GM23338 (cell line): ENCODE measurements at regions not wholly inside any gene's neighbourhood (a gene's known extent, or its start where the extent isn't known, plus 50 kb on each side); places are given as distances from the start of the nearest gene placed in this dataset.
A peak's percentile ranks its signal among the peaks of the same experiment; 100 is the strongest.

Experiments
- ATAC-seq: fragments of 200-7000 bp; cut with Tn5 transposase; 3 replicates; pipeline ENCODE4 v1.9.1; 2020
- DNase-seq: peaks from one replicate; pipeline ENCODE4 v3.0.0-alpha.2; 2015; ENCODE audit warnings: low spot score
- H2AFZ ChIP-seq: fragments of 200-600 bp; sonication (generic); 2 replicates; pipeline ENCODE4 v1.8.0; 2016; ENCODE audit warnings: antibody characterized with exemption, mild to moderate bottlenecking, moderate library complexity
- H3F3A ChIP-seq: fragments of 200-600 bp; sonication (generic); replicated peaks from 2 replicates; pipeline ENCODE4 v1.8.0; 2017; ENCODE audit warnings: antibody characterized with exemption, mixed run types, low read depth
- H3K27ac ChIP-seq: fragments of 200-600 bp; sonication (generic); 2 replicates; pipeline ENCODE4 v1.6.1; 2016; ENCODE audit warnings: low read depth
- H3K27me3 ChIP-seq: fragments of 200-600 bp; sonication (generic); 2 replicates; pipeline ENCODE4 v1.8.0; 2016; ENCODE audit warnings: mild to moderate bottlenecking, mixed run types, moderate library complexity; ENCODE audit not compliant: insufficient read depth
- H3K36me3 ChIP-seq: fragments of 200-600 bp; sonication (generic); 2 replicates; pipeline ENCODE4 v1.8.0; 2016; ENCODE audit warnings: mild to moderate bottlenecking; ENCODE audit not compliant: insufficient read depth
- H3K4me1 ChIP-seq: fragments of 200-600 bp; sonication (generic); 2 replicates; pipeline ENCODE4 v1.8.0; 2016; ENCODE audit warnings: mild to moderate bottlenecking, moderate library complexity; ENCODE audit not compliant: insufficient read depth
- H3K4me2 ChIP-seq: fragments of 200-600 bp; sonication (generic); 2 replicates; pipeline ENCODE4 v1.7.1; 2017; ENCODE audit warnings: mixed run types
- H3K4me3 ChIP-seq: fragments of 200-600 bp; sonication (generic); 2 replicates; pipeline ENCODE4 v1.6.1; 2016; ENCODE audit warnings: mixed run types
- H3K79me2 ChIP-seq: fragments of 200-600 bp; sonication (generic); replicated peaks from 2 replicates; pipeline ENCODE4 v1.8.0; 2017; ENCODE audit warnings: mild to moderate bottlenecking; ENCODE audit not compliant: insufficient read depth
- H3K9me2 ChIP-seq: fragments of 200-600 bp; sonication (generic); 2 replicates; pipeline ENCODE4 v1.8.0; 2017; ENCODE audit not compliant: insufficient read depth
- H4K20me1 ChIP-seq: fragments of 200-600 bp; sonication (generic); replicated peaks from 2 replicates; pipeline ENCODE4 v1.8.0; 2017; ENCODE audit warnings: mild to moderate bottlenecking; ENCODE audit not compliant: insufficient read depth
- H3K27ac Mint-ChIP-seq: 2 replicates; pipeline ENCODE4 v1.8.0; 2020; ENCODE audit warnings: inconsistent platforms, mild to moderate bottlenecking, moderate library complexity, mixed read lengths
- H3K27me3 Mint-ChIP-seq: 3 replicates; pipeline ENCODE4 v1.8.0; 2022; ENCODE audit warnings: low read depth, mild to moderate bottlenecking, moderate library complexity, mixed read lengths, inconsistent platforms; ENCODE audit not compliant: insufficient read depth, poor library complexity
- H3K36me3 Mint-ChIP-seq: 3 replicates; pipeline ENCODE4 v1.8.0; 2021; ENCODE audit warnings: low read depth, mild to moderate bottlenecking, inconsistent platforms, moderate library complexity, mixed read lengths
- H3K4me1 Mint-ChIP-seq: 3 replicates; pipeline ENCODE4 v1.8.0; 2020; ENCODE audit warnings: mild to moderate bottlenecking, inconsistent platforms, mixed read lengths
- H3K4me3 Mint-ChIP-seq: 3 replicates; pipeline ENCODE4 v1.8.0; 2021; ENCODE audit warnings: moderate library complexity, mild to moderate bottlenecking, inconsistent platforms, mixed read lengths
- H3K9me3 Mint-ChIP-seq: 3 replicates; pipeline ENCODE4 v1.8.0; 2020; ENCODE audit warnings: moderate library complexity, mild to moderate bottlenecking, inconsistent platforms, mixed read lengths
- CREB1 ChIP-seq: fragments of 250-450 bp; sonication (Bioruptor Pico); IDR thresholded peaks from 2 replicates; pipeline ENCODE4 v1.5.0; 2020; ENCODE audit warnings: low read depth, mild to moderate bottlenecking, moderate library complexity
- EZH2 ChIP-seq: fragments of 200-600 bp; sonication (generic); IDR thresholded peaks from one replicate; pipeline ENCODE4 v1.8.0; 2017; ENCODE audit warnings: antibody characterized with exemption, mild to moderate bottlenecking, low read depth; ENCODE audit not compliant: unreplicated experiment
- EZH2phosphoT487 ChIP-seq: fragments of 200-600 bp; sonication (generic); IDR thresholded peaks from one replicate; pipeline ENCODE4 v1.8.1; 2018; ENCODE audit warnings: antibody characterized with exemption; ENCODE audit not compliant: unreplicated experiment
- JUNB ChIP-seq: IDR thresholded peaks from one replicate; pipeline ENCODE4 v1.6.1; 2016; ENCODE audit warnings: antibody characterized with exemption; ENCODE audit not compliant: unreplicated experiment
- NANOG ChIP-seq: IDR thresholded peaks from 2 replicates; pipeline ENCODE4 v1.6.1; 2016; ENCODE audit warnings: antibody characterized with exemption, borderline replicate concordance
- POLR2AphosphoS5 ChIP-seq: IDR thresholded peaks from 2 replicates; pipeline ENCODE4 v1.6.1; 2016; ENCODE audit warnings: antibody characterized with exemption, low read depth
- REST ChIP-seq: IDR thresholded peaks from one replicate; pipeline ENCODE4 v1.6.1; 2018; ENCODE audit warnings: antibody characterized with exemption; ENCODE audit not compliant: unreplicated experiment
- STAT1 ChIP-seq: IDR thresholded peaks from one replicate; pipeline ENCODE4 v1.6.1; 2016; ENCODE audit warnings: antibody characterized with exemption; ENCODE audit not compliant: unreplicated experiment
- ZNF114 ChIP-seq: fragments of 250-450 bp; sonication (Bioruptor Pico); IDR thresholded peaks from 2 replicates; pipeline ENCODE4 v1.5.0; 2020; ENCODE audit warnings: mild to moderate bottlenecking, moderate library complexity
- ZNF331 ChIP-seq: fragments of 250-450 bp; sonication (Bioruptor Pico); IDR thresholded peaks from 2 replicates; pipeline ENCODE4 v1.5.0; 2020; ENCODE audit warnings: low read depth, mild to moderate bottlenecking, moderate library complexity
- TF ChIP-seq, protein P1 (sequence below): fragments of 250-450 bp; sonication (Bioruptor Pico); IDR thresholded peaks from 2 replicates; pipeline ENCODE4 v1.5.0; 2020; ENCODE audit warnings: mild to moderate bottlenecking, moderate library complexity
- TF ChIP-seq, protein P2 (sequence below), 2 experiments: fragments of 200-600 bp in 1 of 2; sonication (generic) in 1 of 2; conservative IDR thresholded peaks; 2 replicates each; pipeline versions ENCODE4 v1.5.1 to v1.6.1; 2016 to 2017; ENCODE audit warnings: antibody characterized with exemption in 2 of 2, low read depth in 2 of 2, mild to moderate bottlenecking in 2 of 2, moderate library complexity in 1 of 2
- TF ChIP-seq, protein P3 (sequence below): IDR thresholded peaks from 2 replicates; pipeline ENCODE4 v1.6.1; 2016; ENCODE audit warnings: antibody characterized with exemption

DNA sequence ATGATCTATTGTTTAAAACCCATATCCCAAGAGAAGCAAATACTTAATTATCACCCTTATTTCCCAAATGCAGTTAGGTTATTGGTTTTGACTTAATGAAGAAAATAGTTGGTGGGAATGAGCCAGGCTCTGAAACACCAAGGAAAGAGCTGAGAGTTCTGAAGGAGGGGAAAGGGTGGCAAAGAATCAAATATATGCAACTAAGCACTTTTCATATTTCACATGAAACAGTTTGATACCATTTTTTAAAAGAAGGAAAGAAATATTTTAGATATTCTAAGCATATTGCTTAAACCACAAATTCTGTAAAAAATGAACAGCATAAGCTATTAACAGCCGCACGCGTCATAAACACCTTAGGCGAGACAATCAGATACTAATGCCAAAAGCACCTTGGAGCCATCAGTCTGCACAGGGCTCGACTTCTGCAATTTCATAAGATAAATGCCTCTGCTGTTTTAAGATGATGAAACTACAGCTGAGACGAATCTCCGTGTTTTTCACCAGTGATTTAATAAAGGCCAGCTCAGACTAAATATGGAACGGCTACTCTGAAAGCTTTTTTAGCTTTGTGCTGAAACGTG lies 371.7 kb downstream of the EN1 start:
- no peak overlapping the region for H3K27ac ChIP-seq
- H3K9me2 ChIP-seq = no peaks in the 10 kb centered on the region
- no peak overlapping the region for H3K4me2 ChIP-seq
- H3F3A ChIP-seq = no peaks in the 10 kb centered on the region
- no peak overlapping the region for H3K4me3 ChIP-seq
- H3K79me2 ChIP-seq = no peaks in the 10 kb centered on the region
- Mint-ChIP-seq H3K27ac (no peak overlapping the region), H3K4me3 (no peak overlapping the region), H3K36me3 (no peaks in the 10 kb centered on the region), H3K4me1 (peaks cover 37% of the 10 kb centered on the region), H3K9me3 (no peaks in the 10 kb centered on the region), H3K27me3 (peaks cover 2% of the 10 kb centered on the region)
- peaks cover 23% of the 10 kb centered on the region for H3K4me1 ChIP-seq
- H3K27me3 ChIP-seq = no peaks in the 10 kb centered on the region
- DNase-seq = no peak
- no peaks in the 10 kb centered on the region for H4K20me1 ChIP-seq
- no peaks in the 10 kb centered on the region for H3K36me3 ChIP-seq
- ATAC-seq = no peak
- H2AFZ ChIP-seq = peak overlapping the region; percentile 2; the same call in 1 of the 2 replicates
- no peak for TF ChIP-seq POLR2AphosphoS5
- no peak for TF ChIP-seq ZNF114 (CRISPR knock-in tag)
- TF ChIP-seq, protein P1, sequence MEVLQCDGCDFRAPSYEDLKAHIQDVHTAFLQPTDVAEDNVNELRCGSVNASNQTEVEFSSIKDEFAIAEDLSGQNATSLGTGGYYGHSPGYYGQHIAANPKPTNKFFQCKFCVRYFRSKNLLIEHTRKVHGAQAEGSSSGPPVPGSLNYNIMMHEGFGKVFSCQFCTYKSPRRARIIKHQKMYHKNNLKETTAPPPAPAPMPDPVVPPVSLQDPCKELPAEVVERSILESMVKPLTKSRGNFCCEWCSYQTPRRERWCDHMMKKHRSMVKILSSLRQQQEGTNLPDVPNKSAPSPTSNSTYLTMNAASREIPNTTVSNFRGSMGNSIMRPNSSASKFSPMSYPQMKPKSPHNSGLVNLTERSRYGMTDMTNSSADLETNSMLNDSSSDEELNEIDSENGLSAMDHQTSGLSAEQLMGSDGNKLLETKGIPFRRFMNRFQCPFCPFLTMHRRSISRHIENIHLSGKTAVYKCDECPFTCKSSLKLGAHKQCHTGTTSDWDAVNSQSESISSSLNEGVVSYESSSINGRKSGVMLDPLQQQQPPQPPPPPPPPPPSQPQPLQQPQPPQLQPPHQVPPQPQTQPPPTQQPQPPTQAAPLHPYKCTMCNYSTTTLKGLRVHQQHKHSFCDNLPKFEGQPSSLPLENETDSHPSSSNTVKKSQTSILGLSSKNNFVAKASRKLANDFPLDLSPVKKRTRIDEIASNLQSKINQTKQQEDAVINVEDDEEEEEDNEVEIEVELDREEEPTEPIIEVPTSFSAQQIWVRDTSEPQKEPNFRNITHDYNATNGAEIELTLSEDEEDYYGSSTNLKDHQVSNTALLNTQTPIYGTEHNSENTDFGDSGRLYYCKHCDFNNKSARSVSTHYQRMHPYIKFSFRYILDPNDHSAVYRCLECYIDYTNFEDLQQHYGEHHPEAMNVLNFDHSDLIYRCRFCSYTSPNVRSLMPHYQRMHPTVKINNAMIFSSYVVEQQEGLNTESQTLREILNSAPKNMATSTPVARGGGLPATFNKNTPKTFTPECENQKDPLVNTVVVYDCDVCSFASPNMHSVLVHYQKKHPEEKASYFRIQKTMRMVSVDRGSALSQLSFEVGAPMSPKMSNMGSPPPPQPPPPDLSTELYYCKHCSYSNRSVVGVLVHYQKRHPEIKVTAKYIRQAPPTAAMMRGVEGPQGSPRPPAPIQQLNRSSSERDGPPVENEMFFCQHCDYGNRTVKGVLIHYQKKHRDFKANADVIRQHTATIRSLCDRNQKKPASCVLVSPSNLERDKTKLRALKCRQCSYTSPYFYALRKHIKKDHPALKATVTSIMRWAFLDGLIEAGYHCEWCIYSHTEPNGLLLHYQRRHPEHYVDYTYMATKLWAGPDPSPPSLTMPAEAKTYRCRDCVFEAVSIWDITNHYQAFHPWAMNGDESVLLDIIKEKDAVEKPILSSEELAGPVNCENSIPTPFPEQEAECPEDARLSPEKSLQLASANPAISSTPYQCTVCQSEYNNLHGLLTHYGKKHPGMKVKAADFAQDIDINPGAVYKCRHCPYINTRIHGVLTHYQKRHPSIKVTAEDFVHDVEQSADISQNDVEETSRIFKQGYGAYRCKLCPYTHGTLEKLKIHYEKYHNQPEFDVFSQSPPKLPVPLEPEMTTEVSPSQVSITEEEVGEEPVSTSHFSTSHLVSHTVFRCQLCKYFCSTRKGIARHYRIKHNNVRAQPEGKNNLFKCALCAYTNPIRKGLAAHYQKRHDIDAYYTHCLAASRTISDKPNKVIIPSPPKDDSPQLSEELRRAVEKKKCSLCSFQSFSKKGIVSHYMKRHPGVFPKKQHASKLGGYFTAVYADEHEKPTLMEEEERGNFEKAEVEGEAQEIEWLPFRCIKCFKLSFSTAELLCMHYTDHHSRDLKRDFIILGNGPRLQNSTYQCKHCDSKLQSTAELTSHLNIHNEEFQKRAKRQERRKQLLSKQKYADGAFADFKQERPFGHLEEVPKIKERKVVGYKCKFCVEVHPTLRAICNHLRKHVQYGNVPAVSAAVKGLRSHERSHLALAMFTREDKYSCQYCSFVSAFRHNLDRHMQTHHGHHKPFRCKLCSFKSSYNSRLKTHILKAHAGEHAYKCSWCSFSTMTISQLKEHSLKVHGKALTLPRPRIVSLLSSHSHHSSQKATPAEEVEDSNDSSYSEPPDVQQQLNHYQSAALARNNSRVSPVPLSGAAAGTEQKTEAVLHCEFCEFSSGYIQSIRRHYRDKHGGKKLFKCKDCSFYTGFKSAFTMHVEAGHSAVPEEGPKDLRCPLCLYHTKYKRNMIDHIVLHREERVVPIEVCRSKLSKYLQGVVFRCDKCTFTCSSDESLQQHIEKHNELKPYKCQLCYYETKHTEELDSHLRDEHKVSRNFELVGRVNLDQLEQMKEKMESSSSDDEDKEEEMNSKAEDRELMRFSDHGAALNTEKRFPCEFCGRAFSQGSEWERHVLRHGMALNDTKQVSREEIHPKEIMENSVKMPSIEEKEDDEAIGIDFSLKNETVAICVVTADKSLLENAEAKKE (CRISPR knock-in tag) = no peak
- no peak for TF ChIP-seq STAT1
- TF ChIP-seq JUNB = no peak
- TF ChIP-seq EZH2phosphoT487 = no peak
- no peak for TF ChIP-seq ZNF331 (CRISPR knock-in tag)
- no peak for TF ChIP-seq CREB1 (CRISPR knock-in tag)
- no peak for TF ChIP-seq NANOG
- TF ChIP-seq, protein P2, sequence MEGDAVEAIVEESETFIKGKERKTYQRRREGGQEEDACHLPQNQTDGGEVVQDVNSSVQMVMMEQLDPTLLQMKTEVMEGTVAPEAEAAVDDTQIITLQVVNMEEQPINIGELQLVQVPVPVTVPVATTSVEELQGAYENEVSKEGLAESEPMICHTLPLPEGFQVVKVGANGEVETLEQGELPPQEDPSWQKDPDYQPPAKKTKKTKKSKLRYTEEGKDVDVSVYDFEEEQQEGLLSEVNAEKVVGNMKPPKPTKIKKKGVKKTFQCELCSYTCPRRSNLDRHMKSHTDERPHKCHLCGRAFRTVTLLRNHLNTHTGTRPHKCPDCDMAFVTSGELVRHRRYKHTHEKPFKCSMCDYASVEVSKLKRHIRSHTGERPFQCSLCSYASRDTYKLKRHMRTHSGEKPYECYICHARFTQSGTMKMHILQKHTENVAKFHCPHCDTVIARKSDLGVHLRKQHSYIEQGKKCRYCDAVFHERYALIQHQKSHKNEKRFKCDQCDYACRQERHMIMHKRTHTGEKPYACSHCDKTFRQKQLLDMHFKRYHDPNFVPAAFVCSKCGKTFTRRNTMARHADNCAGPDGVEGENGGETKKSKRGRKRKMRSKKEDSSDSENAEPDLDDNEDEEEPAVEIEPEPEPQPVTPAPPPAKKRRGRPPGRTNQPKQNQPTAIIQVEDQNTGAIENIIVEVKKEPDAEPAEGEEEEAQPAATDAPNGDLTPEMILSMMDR (conservative IDR thresholded peaks at IDR 0.05; ENCODE audit: low read depth in 2 of 2) = no peak
- TF ChIP-seq, protein P3, sequence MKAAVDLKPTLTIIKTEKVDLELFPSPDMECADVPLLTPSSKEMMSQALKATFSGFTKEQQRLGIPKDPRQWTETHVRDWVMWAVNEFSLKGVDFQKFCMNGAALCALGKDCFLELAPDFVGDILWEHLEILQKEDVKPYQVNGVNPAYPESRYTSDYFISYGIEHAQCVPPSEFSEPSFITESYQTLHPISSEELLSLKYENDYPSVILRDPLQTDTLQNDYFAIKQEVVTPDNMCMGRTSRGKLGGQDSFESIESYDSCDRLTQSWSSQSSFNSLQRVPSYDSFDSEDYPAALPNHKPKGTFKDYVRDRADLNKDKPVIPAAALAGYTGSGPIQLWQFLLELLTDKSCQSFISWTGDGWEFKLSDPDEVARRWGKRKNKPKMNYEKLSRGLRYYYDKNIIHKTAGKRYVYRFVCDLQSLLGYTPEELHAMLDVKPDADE = no peak
- TF ChIP-seq EZH2 = no peak
- TF ChIP-seq REST = no peak
